ENCODE measurements at regions not wholly inside any gene's neighbourhood (a gene's known extent, or its start where the extent isn't known, plus 50 kb on each side); places are given as distances from the start of the nearest gene placed in this dataset.

DNA sequence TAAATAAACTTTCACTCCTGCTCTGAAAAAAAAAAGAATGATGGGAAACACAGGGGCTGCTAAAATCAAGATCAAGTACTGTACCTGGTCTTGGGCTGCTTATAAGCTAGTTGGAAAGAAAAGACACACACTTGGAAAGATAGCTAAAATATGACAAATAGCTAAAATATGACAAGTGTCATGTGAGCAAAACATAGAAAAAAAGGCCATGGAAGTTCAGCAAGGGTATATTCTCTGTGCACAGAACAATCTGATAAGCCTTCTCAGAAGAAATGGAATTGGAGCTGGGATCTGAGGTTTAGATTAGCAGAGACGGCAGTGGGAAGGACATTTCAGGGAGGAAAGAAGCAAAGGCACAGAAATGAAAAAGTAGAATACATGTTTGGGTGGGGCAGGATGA, 126.2 kb upstream of the PMCH start:
- ATAC-seq = no peak
- 0% methylated on average over 1 of the region's 1 CpG for WGBS (ENCODE audit: insufficient coverage, low coverage, missing lambda C conversion rate)
- Histone ChIP-seq H3K79me2 (ENCODE audit: control insufficient read depth, insufficient read depth, low read length) (no peaks in the 10 kb centered on the region), H4K20me1 (replicated peaks; ENCODE audit: control insufficient read depth, insufficient read depth, low read length) (no peaks in the 10 kb centered on the region), H3K4me2 (ENCODE audit: insufficient read depth, low read length) (no peak overlapping the region), H2AFZ (ENCODE audit: low read depth, low read length) (no peak overlapping the region), H3K9me3 (replicated peaks; ENCODE audit: control insufficient read depth, insufficient read depth, low read depth, low read length) (no peaks in the 10 kb centered on the region), H3K9ac (ENCODE audit: insufficient read depth in 1 of 2, low read depth in 2 of 2, low read length in 2 of 2) (no peak overlapping the region), H3K4me3 (no peak overlapping the region), H3K4me1 (replicated peaks in 1 of 2; ENCODE audit: control insufficient read depth in 2 of 2, insufficient read depth in 2 of 2, low read length in 2 of 2) (no peaks in the 10 kb centered on the region; a peak in 1 of 5 replicates), H3K36me3 (ENCODE audit: control insufficient read depth, insufficient read depth, low read length) (no peaks in the 10 kb centered on the region), H3K27ac (ENCODE audit: extremely low read depth, low read depth, low read length) (no peak overlapping the region), H3K27me3 (ENCODE audit: control insufficient read depth in 2 of 2, insufficient read depth in 2 of 2, low read length in 2 of 2) (no peaks in the 10 kb centered on the region), H3K9me1 (ENCODE audit: control insufficient read depth, insufficient read depth, low read length) (no peaks in the 10 kb centered on the region)
- in situ Hi-C loops (cut with MboI) (no loop called here), intact Hi-C loops (cut with micrococcal nuclease) (no loop called here)
- BruUV-seq (replicated peaks) = no TSS peak
- DNase-seq (ENCODE audit: extremely low read depth in 1 of 4, low spot score in 3 of 4) = peak in 1 of 4 experiments; percentile 9
- CTCF ChIA-PET (ENCODE audit: low intra/inter-chr PET ratio) = no interaction called here
- POLR2A ChIA-PET = interaction anchor here (0.7 kb wide), 3 partner anchors 9 to 175 kb away, joined by 3 read pairs; no protein-coding TSS in a partner anchor
- FAIRE-seq = peak; percentile 54
- TF ChIP-seq KAT2B (IDR thresholded peaks at IDR 0.05; ENCODE audit: low read depth, low read length) (no peak), ZNF253 (CRISPR knock-in tag; conservative IDR thresholded peaks at IDR 0.05) (no peak), BMI1 (IDR thresholded peaks at IDR 0.05; ENCODE audit: low read length) (no peak), FOSL1 (tag; conservative IDR thresholded peaks at IDR 0.05) (peak; percentile 43), CBX3 (IDR thresholded peaks at IDR 0.05; ENCODE audit: borderline replicate concordance in 1 of 2, low read length in 2 of 2) (no peak), SMARCE1 (IDR thresholded peaks at IDR 0.05) (peak; percentile 47; the same call in 1 of the 2 replicates), BDP1 (IDR thresholded peaks at IDR 0.05; ENCODE audit: insufficient read depth, insufficient read length) (no peak), STAT5A (IDR thresholded peaks at IDR 0.05; ENCODE audit: borderline replicate concordance, low read length) (no peak), SRSF3 (IDR thresholded peaks at IDR 0.05; ENCODE audit: insufficient read depth, low read length) (no peak), NR2C2 (CRISPR knock-in tag; IDR thresholded peaks at IDR 0.05) (no peak), NR2C2 (tag; IDR thresholded peaks at IDR 0.05) (no peak), ETS2 (tag; IDR thresholded peaks at IDR 0.05; ENCODE audit: borderline replicate concordance, poor library complexity, severe bottlenecking) (no peak), DPF2 (IDR thresholded peaks at IDR 0.05) (0 out of 2 replicates have a peak, but pooled peaks have one; percentile 16)
- TF ChIP-seq, protein P1, sequence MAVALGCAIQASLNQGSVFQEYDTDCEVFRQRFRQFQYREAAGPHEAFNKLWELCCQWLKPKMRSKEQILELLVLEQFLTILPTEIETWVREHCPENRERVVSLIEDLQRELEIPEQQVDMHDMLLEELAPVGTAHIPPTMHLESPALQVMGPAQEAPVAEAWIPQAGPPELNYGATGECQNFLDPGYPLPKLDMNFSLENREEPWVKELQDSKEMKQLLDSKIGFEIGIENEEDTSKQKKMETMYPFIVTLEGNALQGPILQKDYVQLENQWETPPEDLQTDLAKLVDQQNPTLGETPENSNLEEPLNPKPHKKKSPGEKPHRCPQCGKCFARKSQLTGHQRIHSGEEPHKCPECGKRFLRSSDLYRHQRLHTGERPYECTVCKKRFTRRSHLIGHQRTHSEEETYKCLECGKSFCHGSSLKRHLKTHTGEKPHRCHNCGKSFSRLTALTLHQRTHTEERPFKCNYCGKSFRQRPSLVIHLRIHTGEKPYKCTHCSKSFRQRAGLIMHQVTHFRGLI (CRISPR knock-in tag; IDR thresholded peaks at IDR 0.05) = no peak
- TF ChIP-seq, protein P2, sequence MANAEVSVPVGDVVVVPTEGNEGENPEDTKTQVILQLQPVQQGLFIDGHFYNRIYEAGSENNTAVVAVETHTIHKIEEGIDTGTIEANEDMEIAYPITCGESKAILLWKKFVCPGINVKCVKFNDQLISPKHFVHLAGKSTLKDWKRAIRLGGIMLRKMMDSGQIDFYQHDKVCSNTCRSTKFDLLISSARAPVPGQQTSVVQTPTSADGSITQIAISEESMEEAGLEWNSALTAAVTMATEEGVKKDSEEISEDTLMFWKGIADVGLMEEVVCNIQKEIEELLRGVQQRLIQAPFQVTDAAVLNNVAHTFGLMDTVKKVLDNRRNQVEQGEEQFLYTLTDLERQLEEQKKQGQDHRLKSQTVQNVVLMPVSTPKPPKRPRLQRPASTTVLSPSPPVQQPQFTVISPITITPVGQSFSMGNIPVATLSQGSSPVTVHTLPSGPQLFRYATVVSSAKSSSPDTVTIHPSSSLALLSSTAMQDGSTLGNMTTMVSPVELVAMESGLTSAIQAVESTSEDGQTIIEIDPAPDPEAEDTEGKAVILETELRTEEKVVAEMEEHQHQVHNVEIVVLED (CRISPR knock-in tag; IDR thresholded peaks at IDR 0.05) = no peak
- TF ChIP-seq, protein P3, sequence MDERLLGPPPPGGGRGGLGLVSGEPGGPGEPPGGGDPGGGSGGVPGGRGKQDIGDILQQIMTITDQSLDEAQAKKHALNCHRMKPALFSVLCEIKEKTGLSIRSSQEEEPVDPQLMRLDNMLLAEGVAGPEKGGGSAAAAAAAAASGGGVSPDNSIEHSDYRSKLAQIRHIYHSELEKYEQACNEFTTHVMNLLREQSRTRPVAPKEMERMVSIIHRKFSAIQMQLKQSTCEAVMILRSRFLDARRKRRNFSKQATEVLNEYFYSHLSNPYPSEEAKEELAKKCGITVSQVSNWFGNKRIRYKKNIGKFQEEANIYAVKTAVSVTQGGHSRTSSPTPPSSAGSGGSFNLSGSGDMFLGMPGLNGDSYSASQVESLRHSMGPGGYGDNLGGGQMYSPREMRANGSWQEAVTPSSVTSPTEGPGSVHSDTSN (CRISPR knock-in tag; IDR thresholded peaks at IDR 0.05; ENCODE audit: low read depth) = no peak
- TF ChIP-seq, protein P3 (tag; conservative IDR thresholded peaks at IDR 0.05; ENCODE audit: low read depth) = peak; percentile 28; the same call in 1 of the 2 replicates
- TF ChIP-seq, protein P4, sequence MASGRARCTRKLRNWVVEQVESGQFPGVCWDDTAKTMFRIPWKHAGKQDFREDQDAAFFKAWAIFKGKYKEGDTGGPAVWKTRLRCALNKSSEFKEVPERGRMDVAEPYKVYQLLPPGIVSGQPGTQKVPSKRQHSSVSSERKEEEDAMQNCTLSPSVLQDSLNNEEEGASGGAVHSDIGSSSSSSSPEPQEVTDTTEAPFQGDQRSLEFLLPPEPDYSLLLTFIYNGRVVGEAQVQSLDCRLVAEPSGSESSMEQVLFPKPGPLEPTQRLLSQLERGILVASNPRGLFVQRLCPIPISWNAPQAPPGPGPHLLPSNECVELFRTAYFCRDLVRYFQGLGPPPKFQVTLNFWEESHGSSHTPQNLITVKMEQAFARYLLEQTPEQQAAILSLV (tag; IDR thresholded peaks at IDR 0.05) = no peak
